HG03175 (cell line): ENCODE measurements at regions not wholly inside any gene's neighbourhood (a gene's known extent, or its start where the extent isn't known, plus 50 kb on each side); places are given as distances from the start of the nearest gene placed in this dataset.

Experiments used
- ATAC-seq: cut with Tn5 transposase; IDR thresholded peaks from one replicate; pipeline ENCODE4 v1.9.1; 2021; ENCODE audit warnings: mild to moderate bottlenecking, moderate library complexity; ENCODE audit not compliant: unreplicated experiment

DNA sequence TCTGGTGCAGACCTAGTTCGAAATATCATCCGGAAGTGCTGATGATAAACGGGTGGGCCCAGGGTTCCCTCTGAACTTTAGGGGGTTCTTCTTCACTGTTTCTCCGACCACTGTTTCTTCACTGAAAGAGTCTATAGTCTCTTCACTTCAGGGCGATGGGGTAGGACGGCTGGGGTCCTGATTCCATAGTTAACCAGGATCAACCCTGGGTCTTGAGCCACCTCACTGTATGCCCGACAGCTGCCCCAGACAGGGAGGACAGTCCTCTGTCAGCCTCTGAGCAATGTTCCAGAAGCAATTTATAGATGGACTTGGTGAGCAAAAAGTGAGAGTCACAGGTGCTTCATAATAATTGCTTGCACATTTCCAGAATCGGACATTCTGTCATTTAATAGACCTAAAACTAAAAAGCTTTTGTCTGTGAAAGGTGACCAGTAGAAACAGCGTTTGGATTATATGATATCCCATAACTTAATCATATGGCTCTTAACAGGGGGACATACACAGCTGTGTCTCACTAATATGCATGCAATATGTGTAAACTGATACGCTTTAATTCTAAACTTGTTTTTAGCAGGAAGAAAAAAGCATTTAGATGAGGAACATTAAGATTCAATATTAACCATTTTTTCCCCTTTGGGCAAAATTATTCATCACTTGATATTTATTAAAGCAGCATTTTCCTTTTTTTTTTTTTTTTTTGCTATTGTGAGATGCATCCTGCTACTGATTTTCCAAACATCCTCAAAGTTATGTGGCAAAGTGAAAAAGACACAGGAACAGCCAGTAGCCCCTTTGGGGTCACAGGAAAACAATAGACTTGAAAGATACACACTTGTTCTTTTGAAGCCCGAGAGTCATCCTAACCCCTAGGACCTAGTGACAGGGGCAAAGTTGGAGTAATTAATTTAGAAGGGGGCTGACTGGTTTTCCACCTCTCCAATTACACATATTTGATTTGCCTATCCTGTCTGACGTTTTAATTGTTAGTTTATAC is 277.0 kb downstream of the ZNF536 start:
- ATAC-seq, result no peak

DNA sequence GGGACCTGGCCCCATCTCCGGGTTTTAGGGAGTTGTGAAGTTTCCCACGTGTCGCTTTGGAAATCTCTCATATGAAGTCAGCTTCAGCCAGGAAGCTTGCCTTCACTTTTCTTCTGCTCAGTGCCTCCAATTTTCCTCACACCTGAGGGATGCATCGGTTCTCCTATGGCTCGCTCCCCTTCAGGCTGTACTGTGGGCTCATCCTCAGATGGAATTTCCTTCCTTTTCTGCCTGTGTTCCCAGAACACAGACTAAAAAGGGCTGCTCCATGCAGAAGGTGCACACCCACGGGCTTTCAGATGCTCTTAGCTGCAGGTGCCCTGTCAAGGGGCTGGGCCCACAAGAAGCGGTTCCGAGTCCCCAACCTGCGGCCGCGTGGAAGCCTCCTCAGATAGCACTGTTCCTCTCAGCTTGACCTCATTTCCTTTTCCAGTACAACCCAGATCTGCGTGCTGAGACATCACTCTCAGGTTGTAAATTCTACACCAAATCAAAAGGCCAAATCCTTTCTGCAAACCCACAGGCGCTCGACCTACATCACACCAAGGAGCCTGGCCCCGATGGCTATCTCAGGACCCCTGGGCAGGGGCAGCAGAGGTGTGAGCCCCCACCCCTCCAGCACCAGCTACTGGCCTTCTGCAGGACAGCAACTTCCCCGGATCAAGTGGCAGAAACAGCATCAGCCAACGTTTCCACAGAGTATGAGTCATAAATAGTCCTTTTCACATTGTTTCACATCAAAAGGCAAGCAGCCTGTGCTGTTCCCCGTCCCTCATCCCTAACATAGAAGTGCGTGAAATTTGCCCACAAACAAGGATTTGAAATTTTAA is 275.9 kb downstream of the ZNF536 start:
- no peak for ATAC-seq

DNA sequence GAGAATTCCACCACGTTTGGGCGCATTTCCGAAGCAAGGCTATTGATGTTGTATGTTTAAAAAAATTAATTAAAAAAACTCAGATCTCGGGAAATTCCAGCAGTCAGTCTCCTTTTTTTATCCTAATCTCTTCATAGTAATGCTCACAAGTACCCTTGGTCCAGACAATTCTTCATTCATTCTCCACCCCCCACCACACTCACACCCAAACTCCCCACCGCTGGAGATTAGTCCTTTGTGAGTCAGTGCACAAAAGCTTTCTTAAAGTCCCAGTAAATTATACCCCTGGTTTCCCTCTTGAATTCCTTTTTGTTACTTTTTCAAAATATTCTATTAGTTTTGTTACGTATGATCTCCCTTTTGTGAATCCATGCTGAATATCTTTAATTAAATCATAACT is 274.6 kb downstream of the ZNF536 start:
- ATAC-seq, result no peak

DNA sequence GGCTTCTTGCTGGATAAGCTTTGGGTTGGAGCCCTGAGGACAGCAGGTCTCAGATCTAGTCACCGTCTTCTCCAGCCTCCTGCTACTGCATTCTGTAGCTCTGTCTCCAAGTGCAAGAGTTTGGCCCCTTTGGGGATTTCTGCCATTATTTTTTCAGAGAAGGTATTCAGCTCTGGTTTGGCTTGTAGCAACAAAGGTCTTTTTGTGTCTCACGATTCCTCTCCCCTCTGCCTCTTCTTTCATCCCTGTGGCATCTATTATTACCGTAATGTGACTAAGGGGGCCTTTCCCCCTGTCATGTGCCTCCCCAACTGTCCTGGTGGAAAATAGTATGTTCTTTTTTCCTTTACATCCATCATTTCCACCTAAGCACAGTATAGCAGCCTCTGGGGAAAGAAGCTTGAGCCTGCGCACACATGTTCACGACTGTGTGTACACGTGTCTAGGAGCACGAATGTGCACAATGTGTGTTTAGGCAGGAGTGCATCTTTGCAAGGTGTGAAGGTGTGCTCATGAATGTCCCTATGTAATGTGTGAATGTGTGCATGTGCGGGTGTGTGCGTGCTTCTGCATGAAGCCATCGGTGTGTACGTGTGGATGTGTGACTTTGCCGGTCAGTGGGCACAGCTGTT is 273.9 kb downstream of the ZNF536 start:
- ATAC-seq, result no peak

DNA sequence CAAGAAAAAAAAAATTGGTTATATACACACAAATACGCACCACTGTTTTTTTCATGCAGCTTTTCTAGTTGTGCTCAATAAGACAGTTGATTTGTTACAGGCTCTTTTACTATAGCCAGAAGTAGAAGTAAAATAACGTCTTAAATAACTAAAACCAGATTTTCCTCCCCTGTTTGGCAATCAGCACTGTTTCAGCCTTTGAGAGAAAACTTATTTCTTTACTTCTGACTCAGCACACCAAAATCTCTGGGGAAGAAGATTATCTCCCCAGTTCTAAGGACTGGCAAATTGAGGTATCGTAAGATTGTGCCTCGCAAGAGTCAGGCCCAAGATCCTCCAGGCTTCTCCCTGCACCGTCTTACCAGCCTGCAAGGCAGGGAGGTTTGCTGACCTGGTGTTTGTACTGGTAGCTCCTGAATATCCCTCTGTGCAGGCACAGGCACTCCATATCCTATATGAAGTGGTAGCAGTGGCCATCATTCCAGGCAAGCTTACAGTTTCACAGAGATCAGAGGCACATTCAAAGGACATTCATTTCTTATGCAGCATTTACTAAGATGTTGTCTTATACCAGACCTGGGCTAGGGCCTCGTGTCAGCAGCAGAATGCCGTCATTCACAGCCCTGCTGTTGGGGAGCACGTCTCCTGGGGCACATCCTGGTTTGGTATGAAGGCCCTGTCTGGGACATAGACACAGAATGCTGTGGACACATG is 268.2 kb downstream of the ZNF536 start:
- ATAC-seq, result no peak

DNA sequence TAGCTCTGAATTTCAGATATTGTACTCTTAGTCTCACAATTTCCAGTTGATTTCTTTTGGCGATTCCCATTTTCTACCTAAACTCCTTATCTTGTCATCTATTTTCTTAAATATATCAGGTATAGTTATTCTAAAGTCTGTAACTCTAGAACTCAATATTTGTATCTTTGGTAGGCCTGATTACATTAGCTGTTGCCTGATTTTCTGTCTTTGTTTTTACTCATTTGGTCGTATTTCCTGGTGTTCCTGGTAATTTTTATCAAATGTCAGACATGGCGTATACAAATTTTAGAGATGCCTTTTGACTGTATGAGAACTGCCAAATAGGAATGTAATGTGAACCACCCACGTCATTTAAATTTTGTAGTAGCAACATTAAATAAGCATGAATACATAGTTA is 266.7 kb downstream of the ZNF536 start:
- no peak for ATAC-seq

DNA sequence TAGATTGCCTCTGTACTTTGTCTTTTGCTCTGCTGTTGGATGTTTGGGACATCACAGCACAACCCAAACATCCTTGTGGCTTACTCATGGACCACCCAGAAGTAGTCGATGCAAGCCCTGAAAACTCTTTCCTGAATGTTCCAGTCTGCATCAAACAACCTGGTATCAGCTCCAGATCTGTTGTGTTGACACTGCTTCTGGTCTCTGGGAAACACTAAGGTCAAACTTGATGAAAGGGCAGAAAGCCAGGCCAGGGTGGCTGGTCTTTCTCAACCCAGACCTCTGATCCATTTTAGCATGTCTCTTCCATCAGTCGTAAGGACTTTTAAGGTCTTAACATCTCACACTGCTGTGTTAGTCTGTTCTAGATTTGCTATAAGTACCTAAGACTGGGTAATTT is 265.7 kb downstream of the ZNF536 start:
- ATAC-seq, result no peak

DNA sequence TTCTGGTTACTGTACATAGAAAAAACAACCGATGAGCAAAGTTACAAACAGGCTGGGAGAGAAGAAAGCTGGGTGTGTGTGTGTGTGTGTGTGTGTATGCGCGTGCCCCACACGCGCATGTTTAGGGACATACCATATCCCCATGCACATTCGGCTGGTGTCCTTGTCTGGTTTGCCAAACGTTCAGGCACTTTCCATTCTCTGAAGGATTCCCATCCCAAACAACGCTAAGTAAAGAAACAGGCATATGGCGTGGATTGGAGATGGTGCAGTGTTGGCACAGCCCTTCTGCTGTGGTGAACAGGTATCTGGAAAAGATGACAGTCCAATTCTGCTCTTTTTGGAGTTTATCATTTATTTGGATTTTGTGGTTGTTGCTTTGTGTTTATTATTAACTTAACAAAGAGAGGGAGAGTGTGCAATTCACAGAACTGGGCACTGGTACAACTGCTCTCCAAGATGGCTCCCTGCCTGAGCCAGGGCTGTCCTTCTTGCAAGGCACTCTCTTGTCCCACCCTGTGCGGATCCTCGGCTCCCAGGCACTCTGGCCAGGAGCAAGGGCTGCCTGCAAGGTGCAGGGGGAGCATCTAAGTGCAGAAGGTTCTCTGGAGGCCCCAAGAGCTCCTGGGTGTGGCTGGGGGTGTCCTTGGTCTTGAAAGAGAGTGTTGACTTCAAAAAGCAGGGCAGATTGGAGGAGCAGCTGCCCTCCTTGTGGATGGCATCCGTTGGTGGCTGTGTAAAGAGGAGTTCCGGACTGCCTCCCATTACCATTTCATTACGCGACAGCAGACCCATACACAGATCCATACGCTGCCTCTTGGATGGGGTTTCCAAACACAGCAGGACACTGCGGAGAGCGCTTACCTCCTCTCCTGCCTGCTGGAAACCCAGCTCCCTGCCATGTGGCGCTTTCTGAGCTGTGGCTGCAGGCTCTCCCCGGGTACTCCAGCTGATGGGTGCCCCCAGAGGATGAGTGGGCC is 263.1 kb downstream of the ZNF536 start:
- ATAC-seq, result no peak

DNA sequence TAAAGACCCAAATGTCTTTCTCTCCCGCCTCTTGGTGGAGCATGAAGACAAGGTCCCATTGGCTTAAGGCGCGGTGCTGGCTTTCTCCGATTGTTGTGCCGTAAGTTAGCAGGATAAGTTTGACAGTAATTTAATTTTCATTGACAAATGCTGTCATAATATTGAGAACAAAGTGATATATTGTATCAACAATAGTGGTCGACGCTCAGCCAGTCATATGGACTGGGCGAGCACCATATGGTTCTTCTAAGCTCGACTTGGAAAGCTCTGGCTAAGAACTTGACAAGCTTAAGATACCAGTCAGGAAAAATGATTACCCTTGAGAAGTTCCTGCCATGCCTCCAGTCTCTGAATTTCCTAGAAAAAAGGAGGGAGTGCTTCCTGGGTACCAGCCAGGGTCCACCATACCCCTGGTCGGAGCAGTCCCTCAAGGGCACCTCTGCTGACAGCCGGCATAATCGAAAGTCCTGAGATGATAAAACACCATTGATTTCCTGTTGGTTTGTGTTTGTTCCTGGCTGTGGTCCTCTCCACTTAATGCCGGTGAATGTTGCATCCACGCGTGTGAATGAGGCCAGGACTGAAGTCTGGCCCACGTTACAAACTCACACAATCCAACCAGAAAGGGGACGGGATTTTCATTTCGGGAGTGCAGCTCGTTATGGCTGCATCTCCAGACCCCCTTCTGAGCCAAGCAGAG is 262.1 kb downstream of the ZNF536 start:
- ATAC-seq, result no peak

DNA sequence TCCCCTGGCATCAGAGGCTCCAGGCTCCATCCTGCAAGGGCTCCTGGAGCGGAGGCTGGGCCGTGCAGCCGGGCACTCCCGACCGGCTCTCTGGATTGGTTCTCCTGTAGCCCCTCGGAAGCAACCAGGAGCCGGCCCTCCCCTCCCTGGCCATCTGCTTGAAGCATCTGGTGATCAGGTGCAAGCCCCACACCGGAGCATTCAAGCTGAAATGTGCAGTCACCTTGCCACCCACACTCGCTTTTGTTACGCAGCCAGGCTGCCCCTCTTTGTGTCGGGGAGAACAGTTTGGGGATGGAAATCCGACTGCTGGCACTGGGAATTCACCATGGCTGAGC is 258.8 kb downstream of the ZNF536 start:
- ATAC-seq, result no peak

DNA sequence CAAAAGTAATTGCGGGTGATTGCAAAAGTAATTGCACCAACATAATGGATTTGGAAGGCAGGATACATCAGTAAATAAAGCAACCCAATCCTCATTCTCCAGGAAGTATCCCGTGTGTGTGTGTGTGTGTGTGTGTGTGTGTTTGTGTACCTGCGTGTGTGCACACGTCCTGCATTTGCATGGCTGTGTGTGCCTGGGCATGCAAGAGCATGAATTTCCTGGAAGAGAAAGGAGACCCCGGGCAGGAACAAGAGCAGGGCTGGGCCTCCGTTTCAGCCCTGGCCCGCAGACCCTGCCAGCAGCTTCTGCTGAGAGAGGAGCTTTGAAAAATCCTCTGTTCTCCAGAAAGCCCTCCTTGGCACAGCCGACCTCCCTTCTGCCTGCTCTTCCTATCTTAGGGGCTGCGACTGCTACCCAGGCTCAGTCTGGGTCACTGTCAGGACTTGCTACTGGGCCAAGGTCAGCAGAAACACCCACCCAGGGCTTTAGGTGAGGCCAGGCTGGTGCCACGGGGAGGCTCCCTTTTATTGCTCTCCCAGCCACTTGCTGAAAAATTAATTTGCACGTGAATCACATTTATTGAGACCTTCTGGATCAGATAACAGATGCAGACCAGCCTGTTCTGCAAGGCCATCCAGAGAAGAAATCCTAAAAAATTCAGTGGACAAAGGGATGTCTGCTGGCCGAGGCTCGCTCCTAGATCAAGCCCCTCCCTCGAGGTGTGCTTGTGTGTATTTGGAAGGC is 258.3 kb downstream of the ZNF536 start:
- ATAC-seq, result no peak

DNA sequence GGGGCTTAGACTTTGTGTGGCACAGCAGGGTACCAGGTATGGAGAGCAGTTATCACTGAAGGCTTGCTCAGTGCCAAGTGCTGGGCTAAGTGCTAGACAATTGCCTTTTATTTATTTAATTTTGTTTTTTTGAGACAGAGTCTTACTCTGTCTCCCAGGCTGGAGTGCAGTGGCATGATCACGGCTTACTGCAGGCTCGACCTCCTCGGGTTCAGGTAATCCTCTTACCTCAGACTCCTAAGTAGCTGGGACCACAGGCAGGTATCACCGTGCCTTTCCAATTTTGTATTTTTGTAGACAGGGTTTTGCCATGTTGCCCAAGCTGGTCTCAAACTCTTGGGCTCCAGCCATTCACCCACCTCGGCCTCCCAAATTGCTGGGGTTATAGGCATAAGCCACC is 256.9 kb downstream of the ZNF536 start:
- ATAC-seq, result no peak

DNA sequence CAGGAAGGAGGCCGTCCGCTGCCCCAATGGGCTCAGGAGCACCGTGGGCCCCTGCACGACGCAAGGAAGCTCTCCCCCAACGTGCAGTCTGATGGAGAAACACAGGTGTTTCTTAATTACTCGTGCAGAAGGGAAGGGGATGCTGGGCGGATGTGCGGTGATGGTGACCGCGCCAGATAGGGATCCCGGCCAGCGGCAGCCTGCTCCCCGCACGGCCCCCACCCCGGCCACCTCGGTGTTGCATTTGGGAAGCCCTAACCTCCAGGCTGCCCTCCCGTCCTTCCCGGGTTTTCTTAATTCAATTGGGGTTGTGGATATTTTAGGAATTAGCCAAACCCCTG is 254.4 kb downstream of the ZNF536 start:
- no peak for ATAC-seq

DNA sequence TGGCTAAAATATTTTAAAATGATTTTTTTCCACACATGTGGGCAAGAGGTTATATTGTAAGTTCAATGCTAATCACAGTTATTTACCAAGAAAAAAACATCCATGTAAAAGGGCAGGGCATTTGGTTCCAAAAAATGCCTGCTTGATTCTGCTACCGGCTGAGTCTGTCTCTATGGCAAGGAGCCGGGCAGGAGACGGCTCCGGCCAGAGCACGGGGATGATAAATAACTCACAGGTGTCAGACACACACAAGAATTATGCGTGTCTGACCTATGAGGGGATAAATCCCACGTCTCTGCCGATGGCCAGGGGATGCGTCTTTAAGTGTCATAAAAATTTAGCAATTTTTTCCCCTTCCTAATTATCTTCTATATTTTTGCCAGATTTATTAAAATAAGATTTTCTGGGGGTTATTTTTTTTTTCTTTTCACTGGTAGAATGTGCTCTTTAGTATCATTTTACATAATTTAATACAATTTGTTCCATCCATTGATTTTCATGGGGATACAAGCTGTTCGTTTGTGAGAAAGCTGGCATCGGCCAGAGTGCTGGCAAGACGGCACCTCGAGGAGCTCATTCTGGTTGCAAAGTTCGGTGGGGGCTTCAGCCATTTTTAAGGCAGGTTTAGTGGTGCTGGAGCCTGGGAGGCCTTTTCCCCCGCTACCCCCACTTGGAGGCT is 253.9 kb downstream of the ZNF536 start:
- ATAC-seq, result no peak

DNA sequence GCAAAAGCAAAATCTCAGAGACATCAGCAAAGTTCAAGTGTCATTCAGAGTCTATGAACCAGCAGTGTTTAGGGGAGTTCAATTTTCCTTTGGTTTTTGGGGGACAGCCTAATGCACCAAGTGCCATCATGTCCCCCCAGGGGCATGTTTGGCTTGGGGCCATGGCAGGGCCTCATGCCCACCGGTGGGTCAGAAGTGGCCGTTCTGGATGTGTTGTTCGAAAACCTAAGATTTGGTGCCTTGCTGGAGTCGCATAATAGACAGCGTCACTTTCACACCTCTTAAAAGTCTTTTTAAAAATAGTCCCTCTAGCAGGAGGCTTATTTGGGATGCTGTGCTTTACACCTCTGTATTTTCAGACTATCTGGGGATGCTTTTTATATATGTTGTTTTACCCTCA is 250.1 kb downstream of the ZNF536 start:
- no peak for ATAC-seq

DNA sequence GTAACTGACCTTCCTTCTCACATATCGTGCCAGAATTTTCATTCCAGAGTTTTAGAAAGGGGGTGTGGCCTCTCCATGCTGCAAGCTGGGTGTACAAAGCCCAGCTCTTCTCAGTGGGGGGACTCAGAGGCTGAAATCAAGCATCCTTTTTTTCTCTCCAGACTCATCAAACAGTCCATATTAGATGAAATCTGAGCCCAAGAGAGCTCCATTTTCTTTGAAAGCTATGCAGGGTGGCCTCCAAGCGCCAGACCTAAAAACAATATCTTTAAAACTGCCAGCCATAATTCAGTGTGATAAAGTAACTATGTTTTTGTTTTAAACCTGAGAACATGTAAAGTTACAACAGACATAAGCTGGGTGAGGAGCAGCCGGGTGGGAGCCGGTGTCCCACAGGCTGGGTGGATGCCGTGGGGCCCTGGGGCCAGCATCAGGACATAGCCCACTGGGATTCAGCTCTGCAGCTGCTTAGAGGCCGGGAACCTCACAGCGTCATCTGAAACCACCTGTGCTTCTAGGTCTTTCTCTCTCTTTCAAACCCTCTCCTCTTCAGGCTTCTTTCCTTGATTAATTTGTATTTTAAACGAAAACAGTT is 249.2 kb downstream of the ZNF536 start:
- ATAC-seq, result no peak

DNA sequence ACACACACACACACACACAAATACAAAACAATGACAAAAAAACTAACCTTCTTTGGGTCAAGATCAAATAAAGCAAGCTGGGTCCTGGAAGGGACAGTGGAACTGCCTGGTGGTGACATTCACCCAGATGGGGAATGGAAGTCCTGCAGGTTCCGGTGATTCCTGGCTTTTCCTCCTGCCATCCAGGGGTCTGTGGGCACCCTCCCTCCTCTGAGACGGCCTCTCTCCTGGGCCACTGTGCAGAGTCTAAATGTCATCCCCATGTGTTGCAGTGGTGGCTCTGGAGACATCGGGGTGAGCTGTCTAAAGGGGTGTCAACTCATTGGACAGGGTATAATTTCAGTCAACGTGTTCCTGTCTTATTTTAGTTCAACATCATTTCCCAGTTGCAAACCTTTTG is 248.2 kb downstream of the ZNF536 start:
- no peak for ATAC-seq
